ENCODE measurements at regions not wholly inside any gene's neighbourhood (a gene's known extent, or its start where the extent isn't known, plus 50 kb on each side); places are given as distances from the start of the nearest gene placed in this dataset.

GRCh38 chr14:98963610-98964009, 308.4 kb downstream of the BCL11B start:
- TF ChIP-seq RAD21 (IDR thresholded peaks at IDR 0.05; ENCODE audit: low read length) (no peak), POLR2A (IDR thresholded peaks at IDR 0.05; ENCODE audit: low read depth, low read length) (no peak), CTCF (conservative IDR thresholded peaks at IDR 0.05; ENCODE audit: low read depth, low read length) (no peak)

Measured in IMR-90 (cell line).